ENCODE measurements at regions not wholly inside any gene's neighbourhood (a gene's known extent, or its start where the extent isn't known, plus 50 kb on each side); places are given as distances from the start of the nearest gene placed in this dataset.

- H2AFZ ChIP-seq (ENCODE audit: low read length): no peak overlapping the region
- no peak for TF ChIP-seq CTCF (conservative IDR thresholded peaks at IDR 0.05 in 1 of 2, IDR thresholded peaks at IDR 0.05 in 1 of 2; ENCODE audit: low read depth in 1 of 2, low read length in 2 of 2)
- no peak for TF ChIP-seq EZH2 (IDR thresholded peaks at IDR 0.05; ENCODE audit: low read length, missing control alignments)
- H4K20me1 ChIP-seq (ENCODE audit: control insufficient read depth, extremely low read depth, insufficient read depth, low read length): no peaks in the 10 kb centered on the region
- H3K9me3 ChIP-seq (ENCODE audit: control insufficient read depth, insufficient read depth, low read depth, low read length): no peaks in the 10 kb centered on the region
- DNase-seq (ENCODE audit: low read depth in 2 of 2): no peak
- no peaks in the 10 kb centered on the region for H3K79me2 ChIP-seq (ENCODE audit: control insufficient read depth, insufficient read depth, low read length)
- H3K4me1 ChIP-seq (ENCODE audit: control insufficient read depth, extremely low read depth, insufficient read depth, low read length): no peaks in the 10 kb centered on the region
- no peaks in the 10 kb centered on the region for H3K36me3 ChIP-seq (ENCODE audit: control insufficient read depth, insufficient read depth, low read length)
- H3K9ac ChIP-seq (ENCODE audit: insufficient read depth, low read length): no peak overlapping the region
- no peak overlapping the region for H3K4me3 ChIP-seq (replicated peaks in 1 of 4; ENCODE audit: control extremely low read depth in 1 of 4, insufficient read depth in 1 of 4, low read depth in 3 of 4, low read length in 4 of 4)
- no peak overlapping the region for H3K4me2 ChIP-seq (ENCODE audit: extremely low read depth, insufficient read depth, low read length)
- H3K27ac ChIP-seq (ENCODE audit: insufficient read depth, low read length): no peak overlapping the region
- H3K27me3 ChIP-seq (ENCODE audit: control insufficient read depth, insufficient read depth, low read length): no peaks in the 10 kb centered on the region
Observed at GRCh38 chr20:18916886-18917750, 103.5 kb downstream of the SCP2D1 start.

GRCh38 chr20:18919996-18920395 lies 106.4 kb downstream of the SCP2D1 start:
- Histone ChIP-seq H3K9me3 (ENCODE audit: control insufficient read depth, insufficient read depth, low read depth, low read length) (no peaks in the 10 kb centered on the region), H3K9ac (ENCODE audit: insufficient read depth, low read length) (no peak overlapping the region), H3K27me3 (ENCODE audit: control insufficient read depth, insufficient read depth, low read length) (no peaks in the 10 kb centered on the region), H3K4me3 (replicated peaks in 1 of 4; ENCODE audit: control extremely low read depth in 1 of 4, insufficient read depth in 1 of 4, low read depth in 3 of 4, low read length in 4 of 4) (no peak overlapping the region), H3K79me2 (ENCODE audit: control insufficient read depth, insufficient read depth, low read length) (no peaks in the 10 kb centered on the region), H2AFZ (ENCODE audit: low read length) (no peak overlapping the region), H3K36me3 (ENCODE audit: control insufficient read depth, insufficient read depth, low read length) (no peaks in the 10 kb centered on the region), H3K4me1 (ENCODE audit: control insufficient read depth, extremely low read depth, insufficient read depth, low read length) (no peaks in the 10 kb centered on the region), H3K4me2 (ENCODE audit: extremely low read depth, insufficient read depth, low read length) (no peak overlapping the region), H4K20me1 (ENCODE audit: control insufficient read depth, extremely low read depth, insufficient read depth, low read length) (no peaks in the 10 kb centered on the region), H3K27ac (ENCODE audit: insufficient read depth, low read length) (no peak overlapping the region)
- DNase-seq (ENCODE audit: low read depth in 2 of 2): no peak
- no peak for TF ChIP-seq CTCF (conservative IDR thresholded peaks at IDR 0.05 in 1 of 2, IDR thresholded peaks at IDR 0.05 in 1 of 2; ENCODE audit: low read depth in 1 of 2, low read length in 2 of 2)
- no peak for TF ChIP-seq EZH2 (IDR thresholded peaks at IDR 0.05; ENCODE audit: low read length, missing control alignments)

GRCh38 chr20:18921291-18921690 lies 107.7 kb downstream of the SCP2D1 start:
- no peak overlapping the region for H2AFZ ChIP-seq (ENCODE audit: low read length)
- H3K27me3 ChIP-seq (ENCODE audit: control insufficient read depth, insufficient read depth, low read length): no peaks in the 10 kb centered on the region
- no peak overlapping the region for H3K4me2 ChIP-seq (ENCODE audit: extremely low read depth, insufficient read depth, low read length)
- no peak overlapping the region for H3K4me3 ChIP-seq (replicated peaks in 1 of 4; ENCODE audit: control extremely low read depth in 1 of 4, insufficient read depth in 1 of 4, low read depth in 3 of 4, low read length in 4 of 4)
- no peaks in the 10 kb centered on the region for H4K20me1 ChIP-seq (ENCODE audit: control insufficient read depth, extremely low read depth, insufficient read depth, low read length)
- no peaks in the 10 kb centered on the region for H3K36me3 ChIP-seq (ENCODE audit: control insufficient read depth, insufficient read depth, low read length)
- H3K4me1 ChIP-seq (ENCODE audit: control insufficient read depth, extremely low read depth, insufficient read depth, low read length): no peaks in the 10 kb centered on the region
- no peaks in the 10 kb centered on the region for H3K9me3 ChIP-seq (ENCODE audit: control insufficient read depth, insufficient read depth, low read depth, low read length)
- H3K9ac ChIP-seq (ENCODE audit: insufficient read depth, low read length): no peak overlapping the region
- TF ChIP-seq EZH2 (IDR thresholded peaks at IDR 0.05; ENCODE audit: low read length, missing control alignments): no peak
- no peak for TF ChIP-seq CTCF (conservative IDR thresholded peaks at IDR 0.05 in 1 of 2, IDR thresholded peaks at IDR 0.05 in 1 of 2; ENCODE audit: low read depth in 1 of 2, low read length in 2 of 2)
- no peak for DNase-seq (ENCODE audit: low read depth in 2 of 2)
- no peaks in the 10 kb centered on the region for H3K79me2 ChIP-seq (ENCODE audit: control insufficient read depth, insufficient read depth, low read length)
- H3K27ac ChIP-seq (ENCODE audit: insufficient read depth, low read length): no peak overlapping the region
